ENCODE measurements at regions not wholly inside any gene's neighbourhood (a gene's known extent, or its start where the extent isn't known, plus 50 kb on each side); places are given as distances from the start of the nearest gene placed in this dataset.

DNA sequence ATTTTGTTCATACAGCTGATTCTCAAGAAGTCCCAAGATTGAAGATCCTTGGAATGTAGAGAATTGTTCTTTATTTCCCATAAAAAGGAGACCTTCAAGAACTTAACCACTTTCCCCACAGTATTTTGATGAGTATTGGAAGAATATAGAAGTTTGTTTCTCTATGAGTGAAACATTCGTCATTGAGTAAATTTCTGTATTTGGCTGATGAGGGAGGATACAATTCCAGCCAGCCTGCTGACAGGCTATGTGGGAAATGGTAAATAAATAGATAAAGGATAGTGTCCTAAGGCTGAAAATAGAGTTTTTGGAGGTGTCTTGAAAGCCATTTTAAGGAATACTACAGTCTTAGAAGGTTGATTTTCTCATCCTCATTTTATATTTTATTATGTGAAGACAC, 1076.1 kb downstream of the ROBO2 start:
- Histone ChIP-seq H3K4me1 (no peaks in the 10 kb centered on the region), H3K9me3 (no peaks in the 10 kb centered on the region), H3K4me3 (no peak overlapping the region), H3K27me3 (no peaks in the 10 kb centered on the region), H3K27ac (no peak overlapping the region), H3K36me3 (no peaks in the 10 kb centered on the region)
- WGBS, 2 donors, result 79 to 90% methylated on average over 1 of the region's 1 CpG
- no peak for TF ChIP-seq POLR2AphosphoS5 (IDR thresholded peaks at IDR 0.05)
- TF ChIP-seq, protein P1, sequence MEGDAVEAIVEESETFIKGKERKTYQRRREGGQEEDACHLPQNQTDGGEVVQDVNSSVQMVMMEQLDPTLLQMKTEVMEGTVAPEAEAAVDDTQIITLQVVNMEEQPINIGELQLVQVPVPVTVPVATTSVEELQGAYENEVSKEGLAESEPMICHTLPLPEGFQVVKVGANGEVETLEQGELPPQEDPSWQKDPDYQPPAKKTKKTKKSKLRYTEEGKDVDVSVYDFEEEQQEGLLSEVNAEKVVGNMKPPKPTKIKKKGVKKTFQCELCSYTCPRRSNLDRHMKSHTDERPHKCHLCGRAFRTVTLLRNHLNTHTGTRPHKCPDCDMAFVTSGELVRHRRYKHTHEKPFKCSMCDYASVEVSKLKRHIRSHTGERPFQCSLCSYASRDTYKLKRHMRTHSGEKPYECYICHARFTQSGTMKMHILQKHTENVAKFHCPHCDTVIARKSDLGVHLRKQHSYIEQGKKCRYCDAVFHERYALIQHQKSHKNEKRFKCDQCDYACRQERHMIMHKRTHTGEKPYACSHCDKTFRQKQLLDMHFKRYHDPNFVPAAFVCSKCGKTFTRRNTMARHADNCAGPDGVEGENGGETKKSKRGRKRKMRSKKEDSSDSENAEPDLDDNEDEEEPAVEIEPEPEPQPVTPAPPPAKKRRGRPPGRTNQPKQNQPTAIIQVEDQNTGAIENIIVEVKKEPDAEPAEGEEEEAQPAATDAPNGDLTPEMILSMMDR (IDR thresholded peaks at IDR 0.05), result no peak
- no peak for TF ChIP-seq POLR2A (IDR thresholded peaks at IDR 0.05)
- TF ChIP-seq EP300 (IDR thresholded peaks at IDR 0.05), result no peak
- no peak for DNase-seq
- no peak for ATAC-seq (ENCODE audit: low FRiP score in 2 of 2)

DNA sequence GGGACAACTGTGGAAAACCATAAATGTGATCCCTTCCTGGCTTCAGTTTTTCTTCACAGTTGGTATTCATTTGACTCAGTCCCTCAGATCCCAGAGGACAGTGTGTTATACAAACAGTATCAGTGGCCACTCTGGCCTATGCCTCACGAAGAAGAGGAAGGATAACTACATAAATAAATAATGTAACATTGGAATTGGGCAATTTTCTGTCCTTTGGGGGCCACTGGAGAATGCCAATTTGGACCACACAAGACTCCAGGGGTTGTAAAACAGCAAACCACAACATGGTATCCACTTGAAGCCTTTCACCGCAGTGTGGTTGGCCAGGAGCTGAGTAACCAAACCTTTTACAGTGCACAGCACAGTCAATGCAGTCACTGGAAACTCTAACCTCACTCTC, 1077.0 kb downstream of the ROBO2 start:
- H3K36me3 ChIP-seq, result no peaks in the 10 kb centered on the region
- no peak overlapping the region for H3K27ac ChIP-seq
- H3K4me1 ChIP-seq, result no peaks in the 10 kb centered on the region
- 63 to 66% methylated on average over 2 of the region's 2 CpGs for WGBS, 2 donors
- DNase-seq (no peak), ATAC-seq (ENCODE audit: low FRiP score in 2 of 2) (no peak)
- no peaks in the 10 kb centered on the region for H3K9me3 ChIP-seq
- TF ChIP-seq POLR2A (IDR thresholded peaks at IDR 0.05), result no peak
- TF ChIP-seq, protein P1 (IDR thresholded peaks at IDR 0.05), result no peak
- TF ChIP-seq POLR2AphosphoS5 (IDR thresholded peaks at IDR 0.05), result no peak
- TF ChIP-seq EP300 (IDR thresholded peaks at IDR 0.05), result no peak
- no peak overlapping the region for H3K4me3 ChIP-seq
- no peaks in the 10 kb centered on the region for H3K27me3 ChIP-seq

DNA sequence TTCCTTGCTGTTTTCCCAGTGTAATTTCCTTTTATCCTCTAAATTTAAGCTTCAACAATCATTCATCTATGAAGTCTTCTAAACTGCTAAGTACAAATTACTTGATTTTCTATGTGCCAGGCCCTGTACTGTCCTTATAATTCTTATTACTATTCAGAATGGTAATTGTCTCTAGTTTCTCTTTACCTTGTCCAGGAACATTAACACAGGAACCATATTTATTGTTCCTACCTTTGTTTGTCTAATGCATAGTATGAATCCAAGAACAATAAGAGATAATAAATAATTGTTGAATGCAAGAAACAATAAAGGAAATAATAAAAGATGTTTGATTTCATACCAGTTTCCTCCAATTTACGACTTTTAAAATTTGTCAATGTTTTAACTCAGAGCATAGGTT, 1083.2 kb downstream of the ROBO2 start:
- H3K27me3 ChIP-seq, result no peaks in the 10 kb centered on the region
- H3K36me3 ChIP-seq, result no peaks in the 10 kb centered on the region
- WGBS, 2 donors, result 66 to 72% methylated on average over 1 of the region's 1 CpG
- no peaks in the 10 kb centered on the region for H3K9me3 ChIP-seq
- H3K4me3 ChIP-seq, result no peak overlapping the region
- ATAC-seq (ENCODE audit: low FRiP score in 2 of 2) (no peak), DNase-seq (no peak)
- no peaks in the 10 kb centered on the region for H3K4me1 ChIP-seq
- TF ChIP-seq POLR2A (IDR thresholded peaks at IDR 0.05) (no peak), EP300 (IDR thresholded peaks at IDR 0.05) (no peak)
- TF ChIP-seq, protein P1 (IDR thresholded peaks at IDR 0.05), result no peak
- no peak overlapping the region for H3K27ac ChIP-seq

DNA sequence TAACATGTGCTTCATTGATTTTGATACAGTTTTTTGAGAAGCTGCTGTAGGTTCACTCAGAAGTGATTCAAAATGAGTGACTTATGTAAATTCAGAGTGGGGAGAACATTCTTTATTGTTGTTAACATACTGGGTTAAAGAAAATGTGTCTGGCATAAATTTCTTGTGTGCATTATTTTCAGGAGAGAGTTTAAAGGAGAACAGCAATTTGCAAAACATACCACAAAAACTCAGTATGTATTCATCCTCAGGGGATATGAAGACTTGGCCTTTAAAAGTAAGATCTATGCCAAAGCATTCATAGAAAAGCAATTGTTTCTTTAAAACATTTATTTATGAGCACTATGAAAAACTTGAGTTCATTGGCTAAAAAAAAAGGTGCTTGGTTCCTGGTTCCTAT, 1089.8 kb downstream of the ROBO2 start:
- no peaks in the 10 kb centered on the region for H3K4me1 ChIP-seq
- H3K4me3 ChIP-seq, result no peak overlapping the region
- no peaks in the 10 kb centered on the region for H3K36me3 ChIP-seq
- H3K27ac ChIP-seq, result no peak overlapping the region
- no peak for ATAC-seq (ENCODE audit: low FRiP score in 2 of 2)
- H3K27me3 ChIP-seq, result no peaks in the 10 kb centered on the region
- H3K9me3 ChIP-seq, result no peaks in the 10 kb centered on the region
- TF ChIP-seq POLR2AphosphoS5 (IDR thresholded peaks at IDR 0.05), result no peak
- TF ChIP-seq EP300 (IDR thresholded peaks at IDR 0.05), result no peak
- TF ChIP-seq, protein P1 (IDR thresholded peaks at IDR 0.05), result no peak
- no peak for TF ChIP-seq POLR2A (IDR thresholded peaks at IDR 0.05)
- no peak for DNase-seq

DNA sequence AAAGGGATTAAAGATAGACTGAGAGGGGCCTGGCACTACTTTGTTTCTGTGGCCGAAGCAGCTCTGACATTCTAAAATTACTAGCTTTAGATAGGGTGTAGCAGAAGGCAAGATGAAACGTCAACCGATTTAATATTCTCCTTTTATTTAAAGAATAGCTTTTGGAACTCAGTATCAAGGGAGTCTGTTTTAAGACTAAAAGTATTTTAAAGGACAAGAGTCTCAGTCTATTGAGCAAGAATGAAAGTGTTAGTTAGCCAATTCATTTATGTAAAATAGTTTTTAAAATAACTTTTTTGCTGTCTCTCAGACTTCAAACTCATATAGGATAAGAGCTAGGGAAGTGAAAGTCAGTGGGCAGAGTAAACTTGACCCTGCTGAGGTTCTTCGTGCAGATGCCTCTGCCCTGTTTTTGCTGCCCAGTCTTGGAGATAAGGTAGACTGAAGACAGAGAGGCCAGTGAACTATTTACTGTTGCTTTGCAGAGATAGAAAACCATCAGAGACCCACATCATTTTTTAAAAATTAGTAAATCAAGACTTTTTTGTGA, 1090.9 kb downstream of the ROBO2 start:
- DNase-seq, result no peak
- Histone ChIP-seq H3K27ac (no peak overlapping the region), H3K9me3 (no peaks in the 10 kb centered on the region), H3K36me3 (no peaks in the 10 kb centered on the region), H3K4me1 (no peaks in the 10 kb centered on the region), H3K27me3 (no peaks in the 10 kb centered on the region), H3K4me3 (no peak overlapping the region)
- 85% methylated on average over 4 of the region's 4 CpGs for WGBS, 2 donors
- ATAC-seq (ENCODE audit: low FRiP score in 2 of 2), result no peak
- TF ChIP-seq, protein P1 (IDR thresholded peaks at IDR 0.05), result no peak
- TF ChIP-seq POLR2AphosphoS5 (IDR thresholded peaks at IDR 0.05), result no peak
- TF ChIP-seq POLR2A (IDR thresholded peaks at IDR 0.05), result no peak
- TF ChIP-seq EP300 (IDR thresholded peaks at IDR 0.05), result no peak

All from upper lobe of left lung (tissue), 6 donors.